ENCODE measurements at regions not wholly inside any gene's neighbourhood (a gene's known extent, or its start where the extent isn't known, plus 50 kb on each side); places are given as distances from the start of the nearest gene placed in this dataset.

GRCh38 chr2:107306881-107307280, 420.9 kb upstream of the ST6GAL2 start:
- TF ChIP-seq CTCF (IDR thresholded peaks at IDR 0.05): no peak
- no peak for TF ChIP-seq POLR2A (IDR thresholded peaks at IDR 0.05; ENCODE audit: low read depth)
- no peak for TF ChIP-seq EP300 (IDR thresholded peaks at IDR 0.05)

Data from esophagus muscularis mucosa (tissue), 4 donors.